ENCODE measurements at regions not wholly inside any gene's neighbourhood (a gene's known extent, or its start where the extent isn't known, plus 50 kb on each side); places are given as distances from the start of the nearest gene placed in this dataset.
"Not testable (repeated sequence)": the region's sequence is repeated elsewhere in the genome, so short reads cannot be mapped to it uniquely, and the experiment has no call there.

- DNase-seq, result peak in 1 of 2 donors; percentile 31
These were observed 166.0 kb upstream of the GSE1 start for GRCh38 chr16:85446951-85447692.

GRCh38 chr16:85447693-85448313 lies 165.3 kb upstream of the GSE1 start:
- no peak for DNase-seq

- DNase-seq, result peak; percentile 27 to 45
These were observed 164.4 kb upstream of the GSE1 start for GRCh38 chr16:85448557-85449190.

GRCh38 chr16:85449191-85449884 lies 163.8 kb upstream of the GSE1 start:
- no peak for DNase-seq

GRCh38 chr16:85449885-85450245 lies 163.3 kb upstream of the GSE1 start:
- no peak for DNase-seq

GRCh38 chr16:85451142-85451541 lies 162.0 kb upstream of the GSE1 start:
- DNase-seq, result not testable (repeated sequence)

- DNase-seq, result no peak
These were observed 161.3 kb upstream of the GSE1 start for GRCh38 chr16:85451641-85452363.

GRCh38 chr16:85452364-85453193 lies 160.5 kb upstream of the GSE1 start:
- no peak for DNase-seq

- DNase-seq, result no peak
These were observed 159.9 kb upstream of the GSE1 start for GRCh38 chr16:85453194-85453678.

- DNase-seq, result no peak
These were observed 159.4 kb upstream of the GSE1 start for GRCh38 chr16:85453703-85454102.

GRCh38 chr16:85454171-85454872 lies 158.8 kb upstream of the GSE1 start:
- no peak for DNase-seq

- DNase-seq, result no peak
These were observed 157.6 kb upstream of the GSE1 start for GRCh38 chr16:85455534-85455933.

- no peak for DNase-seq
These were observed 155.8 kb upstream of the GSE1 start for GRCh38 chr16:85457366-85457765.

GRCh38 chr16:85458968-85459367 lies 154.2 kb upstream of the GSE1 start:
- DNase-seq, result no peak

- DNase-seq, result no peak
These were observed 153.4 kb upstream of the GSE1 start for GRCh38 chr16:85459529-85460251.

GRCh38 chr16:85460252-85461021 lies 152.7 kb upstream of the GSE1 start:
- DNase-seq, result no peak

GRCh38 chr16:85461022-85461813 lies 151.9 kb upstream of the GSE1 start:
- no peak for DNase-seq

- DNase-seq, result peak; percentile 9 to 28
These were observed 151.1 kb upstream of the GSE1 start for GRCh38 chr16:85461814-85462713.
